Prostate gland (tissue), 2 donors: ENCODE measurements at regions not wholly inside any gene's neighbourhood (a gene's known extent, or its start where the extent isn't known, plus 50 kb on each side); places are given as distances from the start of the nearest gene placed in this dataset.

ENCODE experiments used
- DNase-seq: peaks from one replicate; pipeline ENCODE4 v3.0.0-alpha.2; 2019; ENCODE audit warnings: low spot score
- H3K27ac ChIP-seq, 2 donors: fragments of 200-600 bp; sonication (generic); 2 replicates each; pipeline ENCODE4 v1.5.1; 2017 to 2019
- H3K27me3 ChIP-seq: fragments of 200-600 bp; sonication (generic); replicated peaks from 2 replicates; pipeline ENCODE4 v1.5.1; 2019; ENCODE audit not compliant: insufficient read depth
- H3K36me3 ChIP-seq, 2 donors: fragments of 200-600 bp; sonication (generic); 1 replicate in 1 of 2; 2 replicates in 1 of 2; pipeline versions ENCODE4 v1.5.1 to v1.8.1; 2017 to 2019
- H3K4me1 ChIP-seq: fragments of 200-600 bp; sonication (generic); replicated peaks from 2 replicates; pipeline ENCODE4 v1.5.1; 2019
- H3K4me3 ChIP-seq, 2 donors: fragments of 200-600 bp; sonication (generic); 2 replicates each; pipeline ENCODE4 v1.5.1; 2017 to 2019
- H3K9me3 ChIP-seq: fragments of 200-600 bp; sonication (generic); 2 replicates; pipeline ENCODE4 v1.5.1; 2017
- CTCF ChIP-seq, 4 experiments: fragments of 200-600 bp in 2 of 4; fragments of 450-650 bp in 2 of 4; sonication (generic) in 2 of 4; IDR thresholded peaks; 1 replicate in 3 of 4; 2 replicates in 1 of 4; pipeline ENCODE4 v1.5.1; 2016 to 2019; ENCODE audit warnings: antibody characterized with exemption in 4 of 4, mild to moderate bottlenecking in 2 of 4, moderate library complexity in 2 of 4
- POLR2A ChIP-seq: fragments of 450-650 bp; IDR thresholded peaks from one replicate; pipeline ENCODE4 v1.6.1; 2016; ENCODE audit warnings: antibody characterized with exemption, mild to moderate bottlenecking
- POLR2AphosphoS5 ChIP-seq: sonication (generic); formaldehyde crosslinking; IDR thresholded peaks from one replicate; pipeline ENCODE4 v1.6.1; 2017; ENCODE audit warnings: antibody characterized with exemption
- WGBS: methylation state at CpG from one replicate; pipeline ENCODE4 v1.1.5; 2018; 5-methylcytosine and 5-hydroxymethylcytosine counted together
- intact Hi-C: fragments of 100-400 bp; cut with DNase I; formaldehyde crosslinking; loops from one replicate; pipeline ENCODE4 v1.14.2; 2022

GRCh38 chr13:29676535-29676934 is 81.0 kb upstream of the SLC7A1 start:
- Histone ChIP-seq H3K4me1 (no peaks in the 10 kb centered on the region), H3K27me3 (no peaks in the 10 kb centered on the region), H3K9me3 (no peaks in the 10 kb centered on the region), H3K36me3 (no peaks in the 10 kb centered on the region), H3K4me3 (no peak overlapping the region), H3K27ac (no peak overlapping the region)
- intact Hi-C loops: no loop called here
- WGBS: 93% methylated on average over 4 of the region's 4 CpGs
- no peak for DNase-seq
- TF ChIP-seq CTCF (IDR thresholded peaks at IDR 0.05) (no peak), POLR2A (no peak), POLR2AphosphoS5 (no peak)

GRCh38 chr13:29674532-29674931 is 79.0 kb upstream of the SLC7A1 start:
- H3K27me3 ChIP-seq: no peaks in the 10 kb centered on the region
- H3K4me3 ChIP-seq: no peak overlapping the region
- no peak for DNase-seq
- no peaks in the 10 kb centered on the region for H3K4me1 ChIP-seq
- 73% methylated on average over 3 of the region's 3 CpGs for WGBS
- no peak overlapping the region for H3K27ac ChIP-seq
- TF ChIP-seq POLR2AphosphoS5 (no peak), POLR2A (no peak), CTCF (IDR thresholded peaks at IDR 0.05) (no peak)
- intact Hi-C loops: no loop called here
- no peaks in the 10 kb centered on the region for H3K9me3 ChIP-seq
- no peaks in the 10 kb centered on the region for H3K36me3 ChIP-seq

GRCh38 chr13:29664591-29664990 is 69.1 kb upstream of the SLC7A1 start:
- Histone ChIP-seq H3K27ac (no peak overlapping the region), H3K4me1 (no peaks in the 10 kb centered on the region), H3K27me3 (no peaks in the 10 kb centered on the region), H3K36me3 (no peaks in the 10 kb centered on the region), H3K4me3 (no peak overlapping the region), H3K9me3 (no peaks in the 10 kb centered on the region)
- WGBS: 50% methylated on average over 1 of the region's 1 CpG
- no peak for TF ChIP-seq POLR2A
- no peak for TF ChIP-seq POLR2AphosphoS5
- no peak for TF ChIP-seq CTCF (IDR thresholded peaks at IDR 0.05)
- intact Hi-C loops: no loop called here
- DNase-seq: no peak

- no peaks in the 10 kb centered on the region for H3K36me3 ChIP-seq
- no peak for DNase-seq
- H3K9me3 ChIP-seq: no peaks in the 10 kb centered on the region
- TF ChIP-seq POLR2A (no peak), CTCF (IDR thresholded peaks at IDR 0.05) (no peak), POLR2AphosphoS5 (no peak)
- H3K27me3 ChIP-seq: no peaks in the 10 kb centered on the region
- no peak overlapping the region for H3K27ac ChIP-seq
- intact Hi-C loops: no loop called here
- WGBS: 82% methylated on average over 3 of the region's 3 CpGs
- no peaks in the 10 kb centered on the region for H3K4me1 ChIP-seq
- no peak overlapping the region for H3K4me3 ChIP-seq
Measured at GRCh38 chr13:29654843-29655547, 59.5 kb upstream of the SLC7A1 start.

GRCh38 chr13:29654384-29654783 is 58.9 kb upstream of the SLC7A1 start:
- Histone ChIP-seq H3K27ac (no peak overlapping the region), H3K4me1 (no peaks in the 10 kb centered on the region), H3K9me3 (no peaks in the 10 kb centered on the region), H3K27me3 (no peaks in the 10 kb centered on the region), H3K36me3 (no peaks in the 10 kb centered on the region), H3K4me3 (no peak overlapping the region)
- no peak for DNase-seq
- TF ChIP-seq CTCF (IDR thresholded peaks at IDR 0.05) (no peak), POLR2A (no peak), POLR2AphosphoS5 (no peak)
- intact Hi-C loops: no loop called here
- 97% methylated on average over 6 of the region's 6 CpGs for WGBS
